ENCODE measurements at regions not wholly inside any gene's neighbourhood (a gene's known extent, or its start where the extent isn't known, plus 50 kb on each side); places are given as distances from the start of the nearest gene placed in this dataset.
"Not testable (repeated sequence)": the region's sequence is repeated elsewhere in the genome, so short reads cannot be mapped to it uniquely, and the experiment has no call there.

DNA sequence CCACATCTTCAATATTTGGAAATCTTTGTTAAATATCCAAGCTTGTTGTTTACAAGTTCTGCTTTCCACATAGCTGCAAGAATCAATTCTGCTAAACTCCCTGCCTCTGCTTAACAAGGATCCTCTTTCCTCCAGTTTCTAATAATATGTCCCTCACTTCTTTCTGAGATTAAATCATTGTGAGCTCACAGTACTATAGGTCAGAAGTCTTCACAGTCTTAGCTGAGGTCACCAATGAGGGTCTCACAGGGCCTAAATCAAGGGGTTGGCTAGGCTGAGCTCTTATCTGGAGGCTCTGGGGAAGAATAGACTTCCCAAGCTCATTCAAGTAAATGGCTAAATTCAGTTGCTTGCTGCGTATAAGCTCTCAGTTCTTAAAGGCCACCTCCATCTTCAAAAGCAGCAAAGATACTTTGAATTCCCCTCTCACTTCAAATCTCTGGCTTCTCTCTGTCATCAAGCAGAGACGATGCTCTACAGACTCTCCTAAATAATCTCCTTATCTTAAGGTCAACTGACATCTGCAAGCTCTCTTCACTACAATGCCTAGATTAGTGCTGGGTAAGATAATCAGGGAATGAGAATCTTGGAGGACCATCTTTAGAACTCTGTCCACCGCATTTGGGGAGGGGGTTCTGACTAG, 175.3 kb downstream of the PLPPR4 start:
- intact Hi-C loops (cut with micrococcal nuclease), result no loop called here
- no peak for DNase-seq
- no peak for ATAC-seq

DNA sequence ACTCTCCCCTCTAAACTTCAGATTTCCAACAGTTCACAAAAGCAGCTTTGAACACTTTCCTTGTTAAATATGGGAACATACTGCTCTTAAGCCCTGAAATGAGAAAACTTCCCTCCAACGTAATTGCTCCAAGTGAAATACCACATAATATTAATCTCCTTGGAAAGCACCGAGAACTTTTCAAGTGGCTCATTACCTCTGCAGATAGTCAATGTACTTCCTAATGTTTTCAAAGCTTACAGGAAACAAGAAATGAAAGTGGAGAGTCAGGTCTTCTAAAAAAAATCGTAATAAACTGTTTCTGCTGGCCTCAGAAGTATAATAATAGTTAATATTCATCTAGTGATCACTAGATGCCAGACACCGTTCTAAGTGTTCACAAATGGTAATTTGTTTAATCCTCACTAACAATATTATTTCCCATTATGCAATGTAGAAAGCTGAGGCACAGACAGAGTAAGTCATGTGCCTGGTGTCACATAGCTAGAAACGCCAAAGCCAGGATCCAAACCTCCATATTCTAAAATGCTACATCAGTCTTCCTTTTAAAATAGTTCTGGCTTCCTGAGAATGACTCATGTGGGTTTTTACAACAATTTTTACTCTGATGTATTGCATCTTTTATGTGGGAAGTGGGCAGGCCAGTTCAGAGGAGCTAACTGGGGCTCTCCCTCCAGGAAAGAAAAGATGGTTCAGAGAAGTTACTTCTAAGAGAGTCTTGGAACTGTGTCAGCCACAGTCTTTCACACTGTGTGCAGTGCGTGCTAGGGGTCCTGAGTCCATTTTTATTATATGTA, 177.2 kb downstream of the PLPPR4 start:
- ATAC-seq (no peak), DNase-seq (no peak)
- intact Hi-C loops (cut with micrococcal nuclease), result no loop called here

DNA sequence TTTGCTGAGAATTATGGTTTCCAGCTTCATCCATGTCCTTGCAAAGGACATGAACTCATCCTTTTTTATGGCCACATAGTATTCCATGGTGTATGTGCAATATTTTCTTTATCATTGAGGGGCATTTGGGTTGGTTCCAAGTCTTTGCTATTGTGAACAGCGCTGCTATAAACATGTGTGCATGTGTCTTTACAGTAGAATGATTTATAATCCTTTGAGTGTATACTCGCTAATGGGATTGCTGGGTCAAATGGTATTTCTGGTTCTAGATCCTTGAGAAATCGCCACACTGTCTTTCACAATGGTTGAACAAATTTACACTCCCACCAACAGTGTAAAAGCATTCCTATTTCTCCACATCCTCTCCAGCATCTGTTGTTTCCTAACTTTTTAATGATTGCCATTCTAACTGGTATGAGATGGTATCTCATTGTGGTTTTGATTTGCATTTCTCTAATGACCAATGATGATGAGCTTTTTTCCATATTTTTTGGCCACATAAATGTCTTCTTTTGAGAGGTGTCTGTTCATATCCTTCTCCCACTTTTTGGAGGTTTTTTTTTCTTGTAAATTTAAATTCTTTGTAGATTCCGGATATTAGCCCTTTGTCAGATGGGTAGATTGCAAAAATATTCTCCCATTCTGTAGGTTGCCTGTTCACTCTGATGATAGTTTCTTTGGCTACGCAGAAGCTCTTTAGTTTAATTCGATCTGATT, 180.1 kb downstream of the PLPPR4 start:
- DNase-seq; intact Hi-C loops (cut with micrococcal nuclease); ATAC-seq: not testable (repeated sequence)

DNA sequence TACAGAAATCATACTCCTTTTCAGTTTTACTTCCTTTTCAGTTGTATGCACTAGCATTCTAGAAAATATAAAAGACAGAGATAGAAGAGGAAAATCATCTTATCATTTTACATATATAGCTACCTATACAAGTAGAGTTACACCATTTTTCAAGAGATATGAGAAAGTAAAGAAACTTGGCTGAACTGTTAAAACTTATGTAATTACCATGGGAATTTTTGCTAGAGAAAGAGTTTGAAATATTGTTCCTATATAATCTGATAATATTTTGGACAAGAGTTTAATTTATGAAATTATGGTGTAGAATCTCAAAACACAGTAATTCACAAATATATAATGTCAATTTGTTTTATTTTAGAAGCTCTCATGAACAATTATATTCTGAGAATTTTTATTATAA, 180.8 kb downstream of the PLPPR4 start:
- no peak for DNase-seq
- no peak for ATAC-seq
- intact Hi-C loops (cut with micrococcal nuclease), result no loop called here

DNA sequence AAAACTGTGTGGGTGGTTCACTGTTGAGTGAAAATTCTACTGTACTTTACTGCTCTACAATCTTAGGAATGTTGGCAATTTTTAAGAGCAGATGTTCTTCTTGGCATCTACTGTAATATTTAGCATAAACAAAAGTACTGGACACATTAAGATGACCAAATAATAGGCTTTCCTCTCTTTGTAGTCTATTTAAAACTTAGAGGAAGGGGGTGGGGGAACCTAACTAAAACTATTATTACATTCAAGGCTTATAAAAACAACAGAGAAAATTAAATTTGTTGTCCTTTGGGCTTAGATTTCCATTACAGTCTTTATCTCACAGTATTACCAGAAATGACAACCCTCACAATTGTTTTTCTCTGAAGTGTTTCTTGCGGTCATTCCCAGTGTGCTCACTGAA, 181.2 kb downstream of the PLPPR4 start:
- intact Hi-C loops (cut with micrococcal nuclease), result no loop called here
- no peak for DNase-seq
- peak; percentile 13 for ATAC-seq

DNA sequence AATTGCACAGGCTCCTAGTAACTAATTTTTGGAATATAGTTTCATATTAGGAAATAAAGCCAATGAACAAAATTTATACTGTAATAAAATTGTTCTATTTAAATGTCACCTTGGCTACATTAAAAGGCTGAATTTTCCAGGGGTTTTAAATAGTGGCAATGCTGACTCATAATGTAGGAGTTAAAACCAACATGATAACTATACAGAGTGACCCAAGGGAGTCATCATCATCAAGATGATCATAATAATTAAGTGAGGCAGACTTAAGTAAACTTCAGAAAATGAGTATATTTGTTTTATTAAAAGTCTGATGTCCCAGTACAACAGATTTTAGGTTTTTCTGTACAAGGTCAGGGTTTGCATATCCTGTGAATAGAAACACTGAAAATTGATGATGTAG, 183.4 kb downstream of the PLPPR4 start:
- intact Hi-C loops (cut with micrococcal nuclease), result no loop called here

DNA sequence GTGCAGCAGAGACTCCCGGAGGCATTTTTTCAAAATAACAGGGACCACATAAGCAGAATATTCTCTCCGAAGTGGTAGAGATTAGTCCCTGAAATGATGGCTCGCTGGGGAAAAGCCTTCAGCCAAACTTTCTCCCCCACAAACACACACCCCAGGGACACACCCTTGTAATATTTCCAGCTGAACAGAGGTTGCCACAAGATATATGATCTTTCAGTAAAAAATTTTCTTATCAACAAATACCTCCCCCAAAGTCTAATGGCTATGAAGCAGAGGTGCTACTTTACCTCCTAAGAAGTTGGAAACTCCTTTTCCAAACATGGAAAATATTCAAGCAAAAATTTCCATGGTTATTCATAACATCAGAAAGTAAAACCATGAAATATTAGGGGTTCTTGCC, 190.2 kb upstream of the PALMD start:
- intact Hi-C loops (cut with micrococcal nuclease), result no loop called here
- no peak for ATAC-seq
- DNase-seq, result no peak

More for the DNA sequence above, 183.4 kb downstream of the PLPPR4 start:
- no peak for DNase-seq
- no peak for ATAC-seq

DNA sequence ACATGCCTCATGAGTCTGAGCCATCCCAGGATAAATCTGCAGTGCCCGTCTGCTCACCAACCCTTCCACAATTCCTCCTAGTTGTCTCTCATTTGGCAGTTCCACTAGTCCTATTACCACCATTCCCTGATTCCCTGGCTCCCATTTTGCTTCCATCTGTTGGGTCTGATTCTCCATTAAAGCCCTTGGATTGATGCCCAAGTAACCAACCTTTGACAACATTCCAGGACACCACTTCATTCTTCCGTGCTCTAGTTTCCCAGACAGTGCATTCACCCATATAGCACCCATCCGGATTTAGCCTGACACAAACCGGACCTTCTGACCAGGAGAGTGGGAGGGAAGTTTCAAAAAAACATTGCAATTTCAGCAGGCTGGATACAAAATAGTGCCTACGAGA, 189.4 kb upstream of the PALMD start:
- DNase-seq (no peak), ATAC-seq (no peak)
- intact Hi-C loops (cut with micrococcal nuclease), result no loop called here

DNA sequence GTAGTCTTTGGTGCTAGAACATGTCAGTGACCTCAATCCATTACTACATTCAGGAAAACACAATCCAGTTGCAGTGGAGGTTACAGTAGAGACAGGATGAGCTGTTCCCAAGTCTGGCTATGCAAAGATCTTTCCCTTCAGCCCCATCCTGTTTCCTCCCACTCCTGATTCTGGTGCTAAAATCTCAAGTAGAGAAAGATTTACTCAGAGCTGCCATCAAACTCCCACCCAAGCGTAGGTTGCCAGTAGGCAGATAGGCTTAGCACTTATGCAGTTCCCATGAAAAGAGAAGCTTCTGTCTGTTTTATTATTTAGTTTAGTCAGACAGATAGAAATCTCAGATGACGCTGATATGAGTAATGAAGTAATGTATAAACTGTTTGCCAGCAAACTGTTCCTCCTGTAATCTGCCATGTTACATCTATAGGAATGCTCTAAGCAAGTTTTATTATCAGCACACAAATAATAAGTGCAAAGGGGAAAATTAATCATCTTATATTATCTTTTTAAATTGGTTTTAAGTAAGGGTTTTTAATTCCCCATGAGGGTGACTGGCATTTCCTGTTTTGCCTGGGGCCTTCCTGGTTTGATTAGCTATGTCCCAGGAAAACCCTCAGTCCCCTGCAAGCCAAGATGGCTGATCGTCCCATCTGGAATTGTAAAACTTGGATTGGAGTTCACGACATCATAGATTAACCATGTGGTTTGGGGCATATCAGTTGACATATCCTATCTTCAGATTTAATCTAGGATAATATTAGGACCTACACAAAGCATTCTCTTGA, 188.3 kb upstream of the PALMD start:
- ATAC-seq, result no peak
- no peak for DNase-seq
- intact Hi-C loops (cut with micrococcal nuclease), result no loop called here

DNA sequence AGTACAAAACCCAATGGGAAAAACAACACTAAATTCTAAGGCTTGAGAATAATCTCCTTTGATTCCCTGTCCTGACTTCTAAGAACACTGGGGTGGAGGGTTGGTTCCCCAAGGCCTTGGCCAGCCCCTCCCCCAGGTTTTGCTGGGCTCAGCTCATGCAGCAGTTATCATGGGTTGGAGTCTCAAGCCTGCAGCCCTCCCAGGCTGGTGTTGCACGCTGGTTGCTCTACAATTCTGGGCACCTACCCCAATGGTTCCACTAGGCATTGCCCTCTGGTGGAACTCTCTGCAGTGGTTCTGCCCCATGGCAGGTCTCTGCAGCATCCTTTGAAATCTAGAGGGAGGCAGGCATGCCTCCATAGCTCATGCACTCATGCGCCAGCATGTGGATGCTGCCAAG, 184.4 kb upstream of the PALMD start:
- no peak for DNase-seq
- no peak for ATAC-seq
- intact Hi-C loops (cut with micrococcal nuclease), result no loop called here

DNA sequence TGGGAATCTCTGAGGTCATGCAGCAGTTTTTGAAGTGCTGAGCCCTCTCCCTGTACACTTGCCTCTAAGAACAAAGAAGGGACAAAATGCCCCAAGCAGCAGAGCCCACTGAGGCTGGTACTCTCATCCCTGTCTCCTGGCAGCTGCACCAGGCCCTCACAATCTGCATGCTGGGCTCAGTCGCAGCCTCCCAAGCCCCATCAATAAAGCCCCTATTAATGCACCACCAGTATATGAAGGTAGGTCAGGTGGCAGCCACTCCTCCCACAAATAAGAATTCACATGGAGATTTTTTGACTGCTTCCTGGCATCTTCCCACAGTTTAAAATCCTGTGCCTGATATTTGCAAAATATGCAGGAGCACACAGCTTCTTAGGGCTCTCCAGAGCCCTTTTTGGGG, 181.2 kb upstream of the PALMD start:
- no peak for DNase-seq
- intact Hi-C loops (cut with micrococcal nuclease), result no loop called here
- no peak for ATAC-seq

DNA sequence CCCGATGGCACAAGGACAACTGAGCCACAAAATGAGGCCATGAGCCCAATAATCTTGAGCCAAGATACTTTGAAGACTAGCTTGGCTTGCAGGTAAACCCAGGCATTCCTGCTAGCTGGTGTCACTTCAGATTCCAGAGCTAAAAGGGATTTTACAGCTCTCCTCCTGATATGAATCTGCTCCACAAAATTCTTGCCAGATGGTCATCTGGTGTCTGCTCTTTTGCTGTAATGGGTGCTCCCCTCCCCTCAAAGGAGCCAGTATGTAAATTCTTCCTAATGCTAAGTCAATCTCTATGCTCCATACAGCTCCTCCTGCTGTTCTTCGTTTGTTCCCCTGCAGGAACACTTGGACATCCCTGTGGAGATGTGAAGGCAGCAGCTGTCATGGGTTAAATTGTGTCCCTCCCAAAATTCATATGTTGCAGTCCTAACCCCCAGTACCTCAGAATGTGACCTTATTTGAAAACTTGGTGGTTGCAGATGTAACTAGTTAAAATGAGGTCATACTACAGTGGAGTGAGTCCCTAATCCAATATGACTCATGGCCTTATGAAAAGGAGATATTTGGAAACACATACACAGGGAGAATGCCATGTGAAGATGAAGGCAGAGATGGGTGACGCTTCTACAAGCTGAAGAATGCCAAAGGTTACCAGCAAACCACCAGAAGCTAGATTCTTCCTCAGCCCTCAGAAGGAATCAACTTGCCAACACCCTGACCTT, 180.6 kb upstream of the PALMD start:
- no peak for ATAC-seq
- no peak for DNase-seq
- intact Hi-C loops (cut with micrococcal nuclease), result no loop called here

DNA sequence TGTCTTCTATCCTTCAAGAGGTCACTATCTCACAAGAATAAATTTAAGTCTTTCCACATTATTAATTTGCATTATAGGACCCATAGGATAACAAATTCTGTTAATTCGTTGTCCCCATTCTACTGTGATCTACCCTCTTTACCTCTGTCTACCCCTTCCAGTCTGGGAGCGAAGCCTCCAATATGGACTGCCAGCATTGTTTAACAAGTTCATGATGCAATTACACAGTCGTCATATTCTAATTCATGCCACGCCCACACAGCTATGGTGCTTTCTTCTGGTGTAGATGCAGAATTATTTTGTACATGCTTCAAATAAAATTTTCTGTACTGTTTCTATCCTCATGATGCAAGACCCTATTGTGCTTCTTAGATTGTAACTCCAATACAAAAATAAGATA, 178.3 kb upstream of the PALMD start:
- DNase-seq (no peak), ATAC-seq (no peak)
- intact Hi-C loops (cut with micrococcal nuclease), result no loop called here

DNA sequence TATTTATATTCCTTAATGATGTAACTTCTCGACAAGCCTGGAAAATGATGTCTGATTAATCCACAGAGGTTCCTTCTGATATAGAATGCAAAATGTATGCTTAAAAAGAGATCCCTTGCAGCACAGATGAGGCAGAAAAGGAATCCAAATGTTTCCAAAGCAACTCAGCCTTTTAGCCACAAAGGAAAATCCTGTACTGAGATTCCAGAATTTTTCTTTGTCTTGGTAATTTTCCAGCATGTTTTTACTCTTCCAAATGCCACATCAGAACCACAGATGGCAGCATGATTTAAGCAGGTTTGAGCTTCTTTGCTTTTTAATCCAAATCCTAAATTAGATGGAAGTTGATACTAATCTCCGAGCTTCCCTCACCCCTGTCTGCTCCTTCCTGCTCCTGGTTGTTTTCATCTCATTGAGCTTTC, 176.4 kb upstream of the PALMD start:
- no peak for ATAC-seq
- intact Hi-C loops (cut with micrococcal nuclease), result no loop called here
- DNase-seq, result no peak

DNA sequence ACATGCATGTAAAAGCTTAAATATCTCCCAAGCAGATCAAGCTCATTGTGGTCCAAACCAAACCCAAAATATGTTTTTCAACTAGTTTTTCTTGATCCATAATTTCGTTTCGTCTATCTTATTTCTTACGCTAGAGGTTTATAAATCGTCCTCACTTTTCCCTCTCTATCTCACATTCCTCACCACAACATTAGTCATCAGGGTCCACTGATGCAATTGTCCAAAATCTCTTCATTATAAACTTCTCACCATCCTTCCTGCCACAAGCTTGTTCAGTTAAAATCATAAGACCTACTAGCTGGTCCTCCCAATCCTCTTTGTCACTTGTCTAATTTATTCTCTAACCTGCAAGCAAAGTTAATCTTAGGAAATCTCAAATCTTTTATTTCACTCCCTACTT, 173.0 kb upstream of the PALMD start:
- ATAC-seq (no peak), DNase-seq (no peak)
- intact Hi-C loops (cut with micrococcal nuclease), result no loop called here

DNA sequence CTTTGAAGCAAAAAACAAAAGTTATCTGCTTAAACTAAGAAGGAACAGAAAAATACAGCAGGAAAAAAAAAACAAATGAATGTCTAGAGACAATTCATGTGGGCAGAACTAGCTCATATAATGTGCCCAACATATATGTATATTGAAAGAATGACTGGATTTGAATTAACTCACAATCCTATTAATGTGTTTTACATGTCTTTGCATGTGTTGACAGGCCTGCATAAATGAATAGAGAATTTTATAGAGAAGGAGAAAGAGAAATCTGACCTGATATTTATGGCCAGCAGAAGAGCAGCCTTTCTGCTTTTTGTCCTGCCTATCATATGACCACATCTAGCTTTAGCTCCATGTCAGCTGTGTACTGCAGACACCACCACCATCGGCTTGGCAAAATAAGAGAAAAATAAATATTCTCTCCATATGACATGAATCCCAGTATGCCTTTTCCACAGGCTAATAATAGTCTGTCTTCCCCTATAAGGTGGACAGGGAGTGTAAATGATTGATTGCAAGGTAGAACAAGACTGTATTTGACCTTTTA, 171.5 kb upstream of the PALMD start:
- DNase-seq (no peak), ATAC-seq (no peak)
- intact Hi-C loops (cut with micrococcal nuclease), result no loop called here

DNA sequence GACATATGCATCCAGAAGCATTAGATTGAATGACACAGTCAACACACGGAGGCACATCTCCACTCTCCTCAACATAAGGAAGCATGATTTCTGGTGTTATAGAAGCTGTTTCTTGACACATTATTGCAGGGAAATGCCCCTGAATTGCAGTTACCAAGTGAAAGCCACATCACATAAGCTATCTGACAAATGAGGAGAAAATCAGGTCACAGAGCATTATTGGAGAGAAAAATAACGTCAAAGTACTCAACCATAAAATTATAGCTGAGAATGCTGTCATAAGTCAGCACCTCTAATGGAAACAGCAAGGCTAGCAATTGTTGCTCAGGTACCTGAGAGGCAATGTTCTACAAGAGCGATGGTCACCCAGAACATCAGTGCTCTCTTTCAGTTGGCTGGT, 169.9 kb upstream of the PALMD start:
- intact Hi-C loops (cut with micrococcal nuclease), result no loop called here
- ATAC-seq, result no peak
- no peak for DNase-seq

DNA sequence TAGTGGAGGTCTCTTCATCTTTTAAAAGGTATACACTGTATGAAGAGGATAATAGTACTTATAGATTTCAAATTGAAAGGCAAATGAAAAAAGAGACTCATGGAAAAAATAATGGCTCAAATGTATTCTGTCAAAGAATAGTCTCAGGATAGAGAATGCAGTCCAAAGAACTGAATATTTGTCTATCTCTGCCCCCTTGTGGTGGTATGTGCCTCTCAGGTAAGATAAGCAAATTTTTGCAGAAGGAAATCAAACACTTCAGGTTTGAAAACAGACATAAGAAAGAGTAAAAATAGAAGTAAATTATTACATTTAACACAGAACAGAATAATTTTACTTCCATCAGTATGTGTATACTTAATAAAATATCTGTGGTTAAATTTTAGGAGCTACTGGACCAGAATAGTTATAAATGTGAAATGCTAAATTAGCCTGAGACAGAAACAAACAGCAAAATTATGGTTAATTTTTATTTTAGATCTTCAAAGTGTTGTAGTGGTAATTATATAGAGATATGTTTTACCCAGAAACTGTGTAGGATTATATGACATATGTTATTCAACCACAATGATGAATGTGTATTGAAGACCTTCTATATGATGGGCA, 164.4 kb upstream of the PALMD start:
- DNase-seq (no peak), ATAC-seq (peak; percentile 61)
- intact Hi-C loops (cut with micrococcal nuclease), result loop anchor here (5.0 to 10.0 kb wide), 2 partner anchors 223 to 299 kb away; no protein-coding TSS in a partner anchor
